K562 (cell line): ENCODE measurements at regions not wholly inside any gene's neighbourhood (a gene's known extent, or its start where the extent isn't known, plus 50 kb on each side); places are given as distances from the start of the nearest gene placed in this dataset.

Experiments used
- ATAC-seq: fragments of 200-7000 bp; cut with Tn5 transposase; 3 replicates; pipeline ENCODE4 v1.9.1; 2020; ENCODE audit warnings: moderate library complexity
- BruUV-seq: library from RNA; stranded (reverse); fragments of 400-500 nt; replicated peaks from 2 replicates; lab custom pipeline; 2021; lab: Mats Ljungman, UMichigan
- CTCF ChIA-PET: fragments of 300-600 bp; formaldehyde crosslinking; extraction: SDS; loops from one replicate; lab custom pipeline; 2021; ENCODE audit warnings: low intra/inter-chr PET ratio; lab: Yijun Ruan, JAX
- POLR2A ChIA-PET: fragments of 300-600, 350-650 bp; sonication (Branson Sonifier 250); formaldehyde crosslinking; extraction: SDS; loops from one replicate; lab custom pipeline; 2021; ENCODE audit warnings: antibody characterized with exemption, inconsistent platforms; lab: Yijun Ruan, JAX
- DNase-seq, 4 experiments: peaks; one replicate each; pipeline versions ENCODE4 v3.0.0 to v3.0.0-alpha.2; 2011 to 2018; ENCODE audit warnings: low spot score in 3 of 4, mixed read lengths in 3 of 4; ENCODE audit errors: extremely low read depth in 1 of 4
- FAIRE-seq: peaks from 2 replicates; lab custom pipeline; 2011; peaks lifted over from hg19 to GRCh38; lab: Jason Lieb, UNC
- H2AFZ ChIP-seq: 2 replicates; pipeline ENCODE4 v1.6.0; 2011; ENCODE audit warnings: low read depth, low read length, control low read depth, inconsistent platforms
- H3K27ac ChIP-seq: fragments of 200-600 bp; 3 replicates; pipeline ENCODE4 v1.8.0; 2011; ENCODE audit warnings: low read depth, mild to moderate bottlenecking, control low read depth, inconsistent platforms, low read length, moderate library complexity, mixed read lengths; ENCODE audit errors: extremely low read depth
- H3K27me3 ChIP-seq, 2 experiments: fragments of 300-600 bp in 1 of 2; 2 replicates in 1 of 2; 3 replicates in 1 of 2; pipeline versions ENCODE4 v1.6.0 to v1.8.0; 2011; ENCODE audit warnings: inconsistent platforms in 2 of 2, low read length in 2 of 2, mild to moderate bottlenecking in 1 of 2, mixed read lengths in 1 of 2, moderate library complexity in 1 of 2; ENCODE audit not compliant: control insufficient read depth in 2 of 2, insufficient read depth in 2 of 2
- H3K36me3 ChIP-seq: fragments of 300-600 bp; 3 replicates; pipeline ENCODE4 v1.8.0; 2011; ENCODE audit warnings: mild to moderate bottlenecking, low read length, inconsistent platforms; ENCODE audit not compliant: control insufficient read depth, insufficient read depth
- H3K4me1 ChIP-seq, 2 experiments: fragments of 200-600 bp in 1 of 2; replicated peaks in 1 of 2; 2 replicates in 1 of 2; 3 replicates in 1 of 2; pipeline versions ENCODE4 v1.5.1 to v1.8.0; 2011; ENCODE audit warnings: inconsistent platforms in 2 of 2, low read length in 2 of 2, mild to moderate bottlenecking in 1 of 2, mixed read lengths in 1 of 2, moderate library complexity in 1 of 2; ENCODE audit not compliant: control insufficient read depth in 2 of 2, insufficient read depth in 2 of 2
- H3K4me2 ChIP-seq: 2 replicates; pipeline ENCODE4 v1.6.1; 2011; ENCODE audit warnings: low read length, control low read depth, inconsistent platforms, mixed read lengths; ENCODE audit not compliant: insufficient read depth
- H3K4me3 ChIP-seq: fragments of 200-600 bp; sonication (generic), shearing (Covaris generic); 2 replicates; pipeline ENCODE4 v1.5.1; 2016; ENCODE audit warnings: control low read depth, inconsistent platforms
- H3K79me2 ChIP-seq: fragments of 200-600 bp; 3 replicates; pipeline ENCODE4 v1.8.0; 2011; ENCODE audit warnings: low read length, inconsistent platforms; ENCODE audit not compliant: control insufficient read depth, insufficient read depth
- H3K9ac ChIP-seq, 2 experiments: 2 replicates each; pipeline versions ENCODE4 v1.6.0 to v1.6.1; 2011; ENCODE audit warnings: low read depth in 2 of 2, low read length in 2 of 2, control low read depth in 1 of 2, inconsistent platforms in 1 of 2, mild to moderate bottlenecking in 1 of 2, mixed read lengths in 1 of 2; ENCODE audit not compliant: insufficient read depth in 1 of 2
- H3K9me1 ChIP-seq: one replicate; pipeline ENCODE4 v1.6.0; 2011; ENCODE audit warnings: inconsistent platforms, mild to moderate bottlenecking, low read length, moderate library complexity; ENCODE audit not compliant: control insufficient read depth, insufficient read depth
- H3K9me3 ChIP-seq: replicated peaks from 2 replicates; pipeline ENCODE4 v1.5.1; 2011; ENCODE audit warnings: low read depth, low read length, inconsistent platforms; ENCODE audit not compliant: control insufficient read depth, insufficient read depth
- H4K20me1 ChIP-seq: replicated peaks from 2 replicates; pipeline ENCODE4 v1.6.1; 2011; ENCODE audit warnings: low read length, inconsistent platforms, mixed read lengths; ENCODE audit not compliant: control insufficient read depth, insufficient read depth
- GTF2F1 ChIP-seq: IDR thresholded peaks from 2 replicates; pipeline ENCODE4 v1.6.1; 2011; ENCODE audit warnings: low read depth, low read length, improper control_type of control experiment
- L3MBTL2 ChIP-seq: fragments of 450-650 bp; IDR thresholded peaks from 2 replicates; pipeline ENCODE4 v1.6.1; 2016; ENCODE audit warnings: mild to moderate bottlenecking, moderate library complexity
- MTF1 ChIP-seq: fragments of 250-450 bp; sonication (Bioruptor Pico); IDR thresholded peaks from 2 replicates; pipeline ENCODE4 v1.9.0; 2021; ENCODE audit warnings: moderate library complexity, mild to moderate bottlenecking, inconsistent platforms, borderline replicate concordance
- MYC ChIP-seq, 2 experiments: fragments of 250-450 bp in 1 of 2; sonication (Bioruptor Pico) in 1 of 2; IDR thresholded peaks; 2 replicates each; pipeline versions ENCODE4 v1.5.1 to v1.6.1; 2012 to 2021; ENCODE audit warnings: low read depth in 2 of 2, borderline replicate concordance in 1 of 2, improper control_type of control experiment in 1 of 2, low read length in 1 of 2, mild to moderate bottlenecking in 1 of 2, moderate library complexity in 1 of 2
- NCOA1 ChIP-seq: fragments of 450-650 bp; IDR thresholded peaks from 2 replicates; pipeline ENCODE4 v1.6.1; 2016; ENCODE audit warnings: low read depth
- PCBP1 ChIP-seq: fragments of 200-400 bp; formaldehyde crosslinking; IDR thresholded peaks from 2 replicates; pipeline ENCODE4 v1.6.1; 2018; ENCODE audit warnings: mild to moderate bottlenecking, low read depth, low read length; ENCODE audit not compliant: poor library complexity, severe bottlenecking
- STAG1 ChIP-seq: sonication (generic); formaldehyde crosslinking; IDR thresholded peaks from 2 replicates; pipeline ENCODE4 v1.5.0; 2020; ENCODE audit warnings: missing genetic modification reagents, borderline replicate concordance
- ZNF217 ChIP-seq: sonication (generic); formaldehyde crosslinking; IDR thresholded peaks from 2 replicates; pipeline ENCODE4 v1.8.0; 2022; ENCODE audit warnings: mild to moderate bottlenecking, missing genetic modification reagents
- ZZZ3 ChIP-seq: fragments of 450-650 bp; IDR thresholded peaks from 2 replicates; pipeline ENCODE4 v1.6.1; 2016; ENCODE audit warnings: antibody characterized with exemption, mild to moderate bottlenecking, moderate library complexity
- WGBS: fragments of 100-300 bp; shearing (Covaris generic); methylation state at CpG from one replicate; pipeline ENCODE4 v1.1.6; 2016; ENCODE audit warnings: low coverage, mixed read lengths; ENCODE audit not compliant: insufficient coverage; ENCODE audit errors: missing lambda C conversion rate; 5-methylcytosine and 5-hydroxymethylcytosine counted together
- in situ Hi-C: fragments of 300-500 bp; cut with MboI; formaldehyde crosslinking; loops from 4 replicates; pipeline ENCODE4 v1.15.0; 2018; ENCODE audit warnings: inconsistent platforms, mixed read lengths
- intact Hi-C: fragments of 100-400 bp; cut with micrococcal nuclease; formaldehyde crosslinking; loops from 2 replicates; pipeline ENCODE4 v1.14.2; 2022
- TF ChIP-seq, protein P1 (sequence below): fragments of 450-650 bp; IDR thresholded peaks from 2 replicates; pipeline ENCODE4 v1.6.1; 2016; ENCODE audit warnings: mild to moderate bottlenecking, moderate library complexity

DNA sequence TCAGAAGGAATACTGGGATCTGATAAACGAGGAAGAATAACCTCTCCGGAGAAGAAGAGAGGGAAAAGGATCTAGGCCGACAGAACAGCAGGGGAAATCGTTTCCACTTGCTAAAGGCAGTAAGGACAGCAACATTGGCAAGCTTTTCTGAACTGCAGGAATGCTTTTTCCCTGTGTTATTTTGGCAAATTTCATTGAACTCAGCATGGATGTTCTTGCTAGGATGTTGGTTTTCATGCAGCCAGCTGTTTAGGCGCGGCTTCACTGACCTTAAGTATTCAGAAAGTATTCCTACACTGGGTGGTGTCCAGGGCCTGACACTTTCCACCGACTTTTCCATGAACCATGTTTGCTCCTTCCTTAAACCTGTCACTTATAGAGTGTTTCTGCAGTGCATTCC lies 489.7 kb downstream of the CNTN3 start:
- Histone ChIP-seq H3K4me2 (no peak overlapping the region), H3K27ac (no peak overlapping the region), H3K9me3 (no peaks in the 10 kb centered on the region), H3K27me3 (no peaks in the 10 kb centered on the region), H3K4me3 (no peak overlapping the region), H3K9me1 (no peaks in the 10 kb centered on the region), H4K20me1 (no peaks in the 10 kb centered on the region), H2AFZ (no peak overlapping the region), H3K79me2 (no peaks in the 10 kb centered on the region), H3K36me3 (no peaks in the 10 kb centered on the region), H3K4me1 (no peaks in the 10 kb centered on the region), H3K9ac (no peak overlapping the region)
- 0% methylated on average over 7 of the region's 7 CpGs for WGBS
- intact Hi-C loops, result no loop called here
- FAIRE-seq, result no peak
- no TSS peak for BruUV-seq
- ChIA-PET POLR2A (no interaction called here), CTCF (no interaction called here)
- in situ Hi-C loops, result no loop called here
- ATAC-seq, result no peak
- no peak for DNase-seq
- TF ChIP-seq STAG1 (CRISPR knock-in tag) (no peak), ZZZ3 (no peak), PCBP1 (no peak), NCOA1 (no peak), MYC (IDR thresholded peaks at IDR 0.05; ENCODE audit: low read depth, low read length) (no peak), MYC (CRISPR knock-in tag; IDR thresholded peaks at IDR 0.05; ENCODE audit: borderline replicate concordance, low read depth) (no peak), MTF1 (CRISPR knock-in tag) (no peak), ZNF217 (no peak), L3MBTL2 (no peak), GTF2F1 (no peak)
- TF ChIP-seq, protein P1, sequence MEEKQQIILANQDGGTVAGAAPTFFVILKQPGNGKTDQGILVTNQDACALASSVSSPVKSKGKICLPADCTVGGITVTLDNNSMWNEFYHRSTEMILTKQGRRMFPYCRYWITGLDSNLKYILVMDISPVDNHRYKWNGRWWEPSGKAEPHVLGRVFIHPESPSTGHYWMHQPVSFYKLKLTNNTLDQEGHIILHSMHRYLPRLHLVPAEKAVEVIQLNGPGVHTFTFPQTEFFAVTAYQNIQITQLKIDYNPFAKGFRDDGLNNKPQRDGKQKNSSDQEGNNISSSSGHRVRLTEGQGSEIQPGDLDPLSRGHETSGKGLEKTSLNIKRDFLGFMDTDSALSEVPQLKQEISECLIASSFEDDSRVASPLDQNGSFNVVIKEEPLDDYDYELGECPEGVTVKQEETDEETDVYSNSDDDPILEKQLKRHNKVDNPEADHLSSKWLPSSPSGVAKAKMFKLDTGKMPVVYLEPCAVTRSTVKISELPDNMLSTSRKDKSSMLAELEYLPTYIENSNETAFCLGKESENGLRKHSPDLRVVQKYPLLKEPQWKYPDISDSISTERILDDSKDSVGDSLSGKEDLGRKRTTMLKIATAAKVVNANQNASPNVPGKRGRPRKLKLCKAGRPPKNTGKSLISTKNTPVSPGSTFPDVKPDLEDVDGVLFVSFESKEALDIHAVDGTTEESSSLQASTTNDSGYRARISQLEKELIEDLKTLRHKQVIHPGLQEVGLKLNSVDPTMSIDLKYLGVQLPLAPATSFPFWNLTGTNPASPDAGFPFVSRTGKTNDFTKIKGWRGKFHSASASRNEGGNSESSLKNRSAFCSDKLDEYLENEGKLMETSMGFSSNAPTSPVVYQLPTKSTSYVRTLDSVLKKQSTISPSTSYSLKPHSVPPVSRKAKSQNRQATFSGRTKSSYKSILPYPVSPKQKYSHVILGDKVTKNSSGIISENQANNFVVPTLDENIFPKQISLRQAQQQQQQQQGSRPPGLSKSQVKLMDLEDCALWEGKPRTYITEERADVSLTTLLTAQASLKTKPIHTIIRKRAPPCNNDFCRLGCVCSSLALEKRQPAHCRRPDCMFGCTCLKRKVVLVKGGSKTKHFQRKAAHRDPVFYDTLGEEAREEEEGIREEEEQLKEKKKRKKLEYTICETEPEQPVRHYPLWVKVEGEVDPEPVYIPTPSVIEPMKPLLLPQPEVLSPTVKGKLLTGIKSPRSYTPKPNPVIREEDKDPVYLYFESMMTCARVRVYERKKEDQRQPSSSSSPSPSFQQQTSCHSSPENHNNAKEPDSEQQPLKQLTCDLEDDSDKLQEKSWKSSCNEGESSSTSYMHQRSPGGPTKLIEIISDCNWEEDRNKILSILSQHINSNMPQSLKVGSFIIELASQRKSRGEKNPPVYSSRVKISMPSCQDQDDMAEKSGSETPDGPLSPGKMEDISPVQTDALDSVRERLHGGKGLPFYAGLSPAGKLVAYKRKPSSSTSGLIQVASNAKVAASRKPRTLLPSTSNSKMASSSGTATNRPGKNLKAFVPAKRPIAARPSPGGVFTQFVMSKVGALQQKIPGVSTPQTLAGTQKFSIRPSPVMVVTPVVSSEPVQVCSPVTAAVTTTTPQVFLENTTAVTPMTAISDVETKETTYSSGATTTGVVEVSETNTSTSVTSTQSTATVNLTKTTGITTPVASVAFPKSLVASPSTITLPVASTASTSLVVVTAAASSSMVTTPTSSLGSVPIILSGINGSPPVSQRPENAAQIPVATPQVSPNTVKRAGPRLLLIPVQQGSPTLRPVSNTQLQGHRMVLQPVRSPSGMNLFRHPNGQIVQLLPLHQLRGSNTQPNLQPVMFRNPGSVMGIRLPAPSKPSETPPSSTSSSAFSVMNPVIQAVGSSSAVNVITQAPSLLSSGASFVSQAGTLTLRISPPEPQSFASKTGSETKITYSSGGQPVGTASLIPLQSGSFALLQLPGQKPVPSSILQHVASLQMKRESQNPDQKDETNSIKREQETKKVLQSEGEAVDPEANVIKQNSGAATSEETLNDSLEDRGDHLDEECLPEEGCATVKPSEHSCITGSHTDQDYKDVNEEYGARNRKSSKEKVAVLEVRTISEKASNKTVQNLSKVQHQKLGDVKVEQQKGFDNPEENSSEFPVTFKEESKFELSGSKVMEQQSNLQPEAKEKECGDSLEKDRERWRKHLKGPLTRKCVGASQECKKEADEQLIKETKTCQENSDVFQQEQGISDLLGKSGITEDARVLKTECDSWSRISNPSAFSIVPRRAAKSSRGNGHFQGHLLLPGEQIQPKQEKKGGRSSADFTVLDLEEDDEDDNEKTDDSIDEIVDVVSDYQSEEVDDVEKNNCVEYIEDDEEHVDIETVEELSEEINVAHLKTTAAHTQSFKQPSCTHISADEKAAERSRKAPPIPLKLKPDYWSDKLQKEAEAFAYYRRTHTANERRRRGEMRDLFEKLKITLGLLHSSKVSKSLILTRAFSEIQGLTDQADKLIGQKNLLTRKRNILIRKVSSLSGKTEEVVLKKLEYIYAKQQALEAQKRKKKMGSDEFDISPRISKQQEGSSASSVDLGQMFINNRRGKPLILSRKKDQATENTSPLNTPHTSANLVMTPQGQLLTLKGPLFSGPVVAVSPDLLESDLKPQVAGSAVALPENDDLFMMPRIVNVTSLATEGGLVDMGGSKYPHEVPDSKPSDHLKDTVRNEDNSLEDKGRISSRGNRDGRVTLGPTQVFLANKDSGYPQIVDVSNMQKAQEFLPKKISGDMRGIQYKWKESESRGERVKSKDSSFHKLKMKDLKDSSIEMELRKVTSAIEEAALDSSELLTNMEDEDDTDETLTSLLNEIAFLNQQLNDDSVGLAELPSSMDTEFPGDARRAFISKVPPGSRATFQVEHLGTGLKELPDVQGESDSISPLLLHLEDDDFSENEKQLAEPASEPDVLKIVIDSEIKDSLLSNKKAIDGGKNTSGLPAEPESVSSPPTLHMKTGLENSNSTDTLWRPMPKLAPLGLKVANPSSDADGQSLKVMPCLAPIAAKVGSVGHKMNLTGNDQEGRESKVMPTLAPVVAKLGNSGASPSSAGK, result no peak
